WTC11 (cell line): ENCODE measurements at regions not wholly inside any gene's neighbourhood (a gene's known extent, or its start where the extent isn't known, plus 50 kb on each side); places are given as distances from the start of the nearest gene placed in this dataset.
A peak's percentile ranks its signal among the peaks of the same experiment; 100 is the strongest.

Source experiments
- ATAC-seq: fragments of 200-7000 bp; cut with Tn5 transposase; 2 replicates; pipeline ENCODE4 v1.10.0; 2021; ENCODE audit warnings: mild to moderate bottlenecking, moderate library complexity
- CTCF ChIA-PET: fragments of 300-600 bp; sonication (Branson Sonifier 250); formaldehyde crosslinking; loops from one replicate; lab custom pipeline; 2021; ENCODE audit warnings: antibody characterized with exemption; lab: Charles Lee
- POLR2A ChIA-PET: fragments of 350-600 bp; sonication (Branson Sonifier 250); formaldehyde crosslinking; loops from one replicate; lab custom pipeline; 2021; ENCODE audit warnings: antibody characterized with exemption; lab: Charles Lee
- DNase-seq: peaks from one replicate; pipeline ENCODE4 v3.0.0; 2021; ENCODE audit warnings: low spot score
- H3K27ac Mint-ChIP-seq: 2 replicates; pipeline ENCODE4 v1.8.0; 2021; ENCODE audit warnings: mixed read lengths
- H3K27me3 Mint-ChIP-seq: 2 replicates; pipeline ENCODE4 v1.8.0; 2021; ENCODE audit warnings: low read depth, mild to moderate bottlenecking, moderate library complexity, mixed read lengths
- H3K36me3 Mint-ChIP-seq: 2 replicates; pipeline ENCODE4 v1.8.0; 2021; ENCODE audit warnings: mixed read lengths
- H3K4me1 Mint-ChIP-seq: 2 replicates; pipeline ENCODE4 v1.8.0; 2022; ENCODE audit warnings: mixed read lengths
- H3K4me3 Mint-ChIP-seq: 2 replicates; pipeline ENCODE4 v1.8.0; 2021; ENCODE audit warnings: mild to moderate bottlenecking, moderate library complexity, mixed read lengths
- H3K9me3 Mint-ChIP-seq: 2 replicates; pipeline ENCODE4 v1.8.0; 2021; ENCODE audit warnings: mixed read lengths
- CREM ChIP-seq: sonication (generic); formaldehyde crosslinking; IDR thresholded peaks from 2 replicates; pipeline ENCODE4 v1.8.1; 2022; ENCODE audit warnings: mild to moderate bottlenecking, missing genetic modification reagents, moderate library complexity
- ELF4 ChIP-seq: sonication (generic); formaldehyde crosslinking; IDR thresholded peaks from 2 replicates; pipeline ENCODE4 v1.8.1; 2022; ENCODE audit warnings: low read depth, mild to moderate bottlenecking, moderate library complexity, missing genetic modification reagents
- GABPB1 ChIP-seq: sonication (generic); formaldehyde crosslinking; IDR thresholded peaks from 2 replicates; pipeline ENCODE4 v1.8.1; 2023; ENCODE audit warnings: mild to moderate bottlenecking, missing genetic modification reagents
- GTF2I ChIP-seq: fragments of 250-450 bp; sonication (Bioruptor Pico); conservative IDR thresholded peaks from 2 replicates; pipeline ENCODE4 v1.4.0; 2021; ENCODE audit warnings: mild to moderate bottlenecking
- NFYB ChIP-seq: sonication (generic); formaldehyde crosslinking; conservative IDR thresholded peaks from 2 replicates; pipeline ENCODE4 v1.8.0; 2022; ENCODE audit warnings: low read depth, missing genetic modification reagents
- NR3C1 ChIP-seq: sonication (generic); formaldehyde crosslinking; conservative IDR thresholded peaks from 2 replicates; pipeline ENCODE4 v1.8.1; 2023; ENCODE audit warnings: low read depth, mild to moderate bottlenecking, missing genetic modification reagents
- RELA ChIP-seq: sonication (generic); formaldehyde crosslinking; IDR thresholded peaks from 2 replicates; pipeline ENCODE4 v1.8.1; 2022; ENCODE audit warnings: missing genetic modification reagents, mild to moderate bottlenecking, borderline replicate concordance
- RORB ChIP-seq: fragments of 250-450 bp; sonication (Bioruptor Pico); IDR thresholded peaks from 2 replicates; pipeline ENCODE4 v1.9.0; 2021; ENCODE audit warnings: mild to moderate bottlenecking
- SMAD3 ChIP-seq: sonication (generic); formaldehyde crosslinking; IDR thresholded peaks from 2 replicates; pipeline ENCODE4 v1.8.0; 2022; ENCODE audit warnings: missing genetic modification reagents, mild to moderate bottlenecking, borderline replicate concordance
- TEAD4 ChIP-seq: sonication (generic); formaldehyde crosslinking; IDR thresholded peaks from 2 replicates; pipeline ENCODE4 v1.8.0; 2022; ENCODE audit warnings: mild to moderate bottlenecking, missing genetic modification reagents
- ZNF138 ChIP-seq: sonication (generic); formaldehyde crosslinking; conservative IDR thresholded peaks from 2 replicates; pipeline ENCODE4 v1.8.1; 2022; ENCODE audit warnings: mild to moderate bottlenecking, moderate library complexity, missing genetic modification reagents
- ZNF263 ChIP-seq: sonication (generic); formaldehyde crosslinking; IDR thresholded peaks from 2 replicates; pipeline ENCODE4 v1.8.1; 2022; ENCODE audit warnings: low read depth, mild to moderate bottlenecking, moderate library complexity, missing genetic modification reagents
- TF ChIP-seq, protein P1 (sequence below): sonication (generic); formaldehyde crosslinking; IDR thresholded peaks from 2 replicates; pipeline ENCODE4 v1.8.1; 2022; ENCODE audit warnings: low read depth, missing genetic modification reagents, borderline replicate concordance
- TF ChIP-seq, protein P2 (sequence below): sonication (generic); formaldehyde crosslinking; IDR thresholded peaks from 2 replicates; pipeline ENCODE4 v1.8.1; 2022; ENCODE audit warnings: mild to moderate bottlenecking, moderate library complexity, missing genetic modification reagents
- TF ChIP-seq, protein P3 (sequence below): sonication (generic); formaldehyde crosslinking; IDR thresholded peaks from 2 replicates; pipeline ENCODE4 v1.8.0; 2022; ENCODE audit warnings: missing genetic modification reagents
- TF ChIP-seq, protein P4 (sequence below): sonication (generic); formaldehyde crosslinking; IDR thresholded peaks from 2 replicates; pipeline ENCODE4 v1.8.1; 2023; ENCODE audit warnings: mild to moderate bottlenecking, missing genetic modification reagents, borderline replicate concordance
- TF ChIP-seq, protein P5 (sequence below): sonication (generic); formaldehyde crosslinking; IDR thresholded peaks from 2 replicates; pipeline ENCODE4 v1.8.1; 2022; ENCODE audit warnings: missing genetic modification reagents, borderline replicate concordance

DNA sequence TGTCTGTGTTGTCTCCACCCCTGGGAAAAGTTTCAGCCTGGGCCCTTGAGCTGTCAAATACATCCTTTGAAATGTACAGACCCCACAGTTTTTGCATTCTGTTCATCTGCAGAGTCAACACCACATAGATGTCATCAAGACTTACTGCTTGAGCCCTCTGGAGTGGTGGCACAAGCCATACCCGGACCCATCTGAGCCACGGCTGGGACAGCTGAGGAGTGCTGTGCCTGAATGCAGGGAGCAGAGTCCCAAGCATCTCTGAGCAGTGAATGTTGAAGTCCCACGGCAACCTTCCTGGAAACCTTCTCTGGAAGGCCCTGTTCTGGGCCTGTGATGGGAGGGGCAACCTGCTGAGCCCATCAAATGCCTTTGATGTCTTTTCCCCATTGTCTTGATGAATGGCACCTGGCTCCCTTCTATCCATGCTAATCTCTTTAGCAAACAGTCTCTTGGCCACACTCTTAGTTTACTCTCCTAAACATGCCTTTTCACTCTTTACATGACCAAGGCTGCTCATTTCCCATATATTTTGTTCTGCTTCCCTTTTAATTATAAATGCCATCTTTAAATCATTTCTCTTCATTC is 92.5 kb downstream of the ATPSCKMT start:
- no peaks in the 10 kb centered on the region for H3K27me3 Mint-ChIP-seq
- peak; percentile 45 for DNase-seq
- H3K4me1 Mint-ChIP-seq = peaks cover 56% of the 10 kb centered on the region
- TF ChIP-seq, protein P1, sequence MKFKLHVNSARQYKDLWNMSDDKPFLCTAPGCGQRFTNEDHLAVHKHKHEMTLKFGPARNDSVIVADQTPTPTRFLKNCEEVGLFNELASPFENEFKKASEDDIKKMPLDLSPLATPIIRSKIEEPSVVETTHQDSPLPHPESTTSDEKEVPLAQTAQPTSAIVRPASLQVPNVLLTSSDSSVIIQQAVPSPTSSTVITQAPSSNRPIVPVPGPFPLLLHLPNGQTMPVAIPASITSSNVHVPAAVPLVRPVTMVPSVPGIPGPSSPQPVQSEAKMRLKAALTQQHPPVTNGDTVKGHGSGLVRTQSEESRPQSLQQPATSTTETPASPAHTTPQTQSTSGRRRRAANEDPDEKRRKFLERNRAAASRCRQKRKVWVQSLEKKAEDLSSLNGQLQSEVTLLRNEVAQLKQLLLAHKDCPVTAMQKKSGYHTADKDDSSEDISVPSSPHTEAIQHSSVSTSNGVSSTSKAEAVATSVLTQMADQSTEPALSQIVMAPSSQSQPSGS (CRISPR knock-in tag) = no peak
- TF ChIP-seq GTF2I (CRISPR knock-in tag) (no peak), TEAD4 (no peak), RELA (no peak), CREM (no peak), ZNF138 (CRISPR knock-in tag) (no peak), NFYB (CRISPR knock-in tag) (no peak)
- TF ChIP-seq, protein P2, sequence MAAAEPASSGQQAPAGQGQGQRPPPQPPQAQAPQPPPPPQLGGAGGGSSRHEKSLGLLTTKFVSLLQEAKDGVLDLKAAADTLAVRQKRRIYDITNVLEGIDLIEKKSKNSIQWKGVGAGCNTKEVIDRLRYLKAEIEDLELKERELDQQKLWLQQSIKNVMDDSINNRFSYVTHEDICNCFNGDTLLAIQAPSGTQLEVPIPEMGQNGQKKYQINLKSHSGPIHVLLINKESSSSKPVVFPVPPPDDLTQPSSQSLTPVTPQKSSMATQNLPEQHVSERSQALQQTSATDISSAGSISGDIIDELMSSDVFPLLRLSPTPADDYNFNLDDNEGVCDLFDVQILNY (CRISPR knock-in tag) = no peak
- POLR2A ChIA-PET = interaction anchor here (0.5 kb wide), 1 partner anchor 9 kb away, joined by 3 read pairs; no protein-coding TSS in a partner anchor
- CTCF ChIA-PET = interaction anchor here (0.6 to 0.7 kb wide), 2 partner anchors 11 to 126 kb away, joined by 3 read pairs; no protein-coding TSS in a partner anchor
- peak overlapping the region; percentile 6 for H3K4me3 Mint-ChIP-seq
- peaks cover 6% of the 10 kb centered on the region for H3K9me3 Mint-ChIP-seq
- no peaks in the 10 kb centered on the region; the same call in 1 of the 2 replicates for H3K36me3 Mint-ChIP-seq
- H3K27ac Mint-ChIP-seq = peak overlapping the region; percentile 12; the same call in 1 of the 2 replicates
- ATAC-seq = peak; percentile 84

DNA sequence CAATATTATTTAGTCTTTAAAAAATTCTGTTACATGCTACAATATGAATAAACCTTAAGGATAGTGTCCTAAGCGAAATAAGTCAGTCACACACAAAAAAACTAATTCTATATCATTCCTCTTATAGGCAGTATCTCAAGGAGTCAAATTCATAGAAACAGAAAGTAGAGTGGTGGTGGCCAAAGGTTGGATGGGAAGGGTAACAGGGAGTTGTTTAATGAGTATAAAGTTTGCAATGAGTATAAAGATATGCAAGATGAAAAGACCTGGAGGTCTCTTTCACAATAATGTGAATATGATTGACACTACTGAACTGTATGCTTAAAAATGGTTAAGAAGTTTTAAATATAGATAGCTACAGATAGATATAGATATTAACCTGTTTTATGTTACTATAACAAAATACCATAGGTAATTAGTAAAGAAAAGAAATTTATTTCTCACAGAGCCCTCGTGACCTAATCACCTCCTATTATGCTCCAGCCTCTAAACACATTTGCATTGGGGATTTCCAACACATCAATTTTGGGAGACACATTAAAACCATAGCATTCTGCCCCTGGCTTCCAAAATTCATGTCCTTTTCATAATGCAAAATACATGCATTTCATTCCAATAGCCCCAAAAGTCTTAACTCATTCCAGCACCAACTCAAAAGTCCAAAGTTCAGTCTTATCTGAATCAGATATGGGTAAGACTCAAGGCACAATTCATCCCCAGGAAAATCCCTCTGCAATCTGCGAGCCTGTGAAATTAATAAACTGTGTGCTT is 93.6 kb downstream of the ATPSCKMT start:
- TF ChIP-seq, protein P3, sequence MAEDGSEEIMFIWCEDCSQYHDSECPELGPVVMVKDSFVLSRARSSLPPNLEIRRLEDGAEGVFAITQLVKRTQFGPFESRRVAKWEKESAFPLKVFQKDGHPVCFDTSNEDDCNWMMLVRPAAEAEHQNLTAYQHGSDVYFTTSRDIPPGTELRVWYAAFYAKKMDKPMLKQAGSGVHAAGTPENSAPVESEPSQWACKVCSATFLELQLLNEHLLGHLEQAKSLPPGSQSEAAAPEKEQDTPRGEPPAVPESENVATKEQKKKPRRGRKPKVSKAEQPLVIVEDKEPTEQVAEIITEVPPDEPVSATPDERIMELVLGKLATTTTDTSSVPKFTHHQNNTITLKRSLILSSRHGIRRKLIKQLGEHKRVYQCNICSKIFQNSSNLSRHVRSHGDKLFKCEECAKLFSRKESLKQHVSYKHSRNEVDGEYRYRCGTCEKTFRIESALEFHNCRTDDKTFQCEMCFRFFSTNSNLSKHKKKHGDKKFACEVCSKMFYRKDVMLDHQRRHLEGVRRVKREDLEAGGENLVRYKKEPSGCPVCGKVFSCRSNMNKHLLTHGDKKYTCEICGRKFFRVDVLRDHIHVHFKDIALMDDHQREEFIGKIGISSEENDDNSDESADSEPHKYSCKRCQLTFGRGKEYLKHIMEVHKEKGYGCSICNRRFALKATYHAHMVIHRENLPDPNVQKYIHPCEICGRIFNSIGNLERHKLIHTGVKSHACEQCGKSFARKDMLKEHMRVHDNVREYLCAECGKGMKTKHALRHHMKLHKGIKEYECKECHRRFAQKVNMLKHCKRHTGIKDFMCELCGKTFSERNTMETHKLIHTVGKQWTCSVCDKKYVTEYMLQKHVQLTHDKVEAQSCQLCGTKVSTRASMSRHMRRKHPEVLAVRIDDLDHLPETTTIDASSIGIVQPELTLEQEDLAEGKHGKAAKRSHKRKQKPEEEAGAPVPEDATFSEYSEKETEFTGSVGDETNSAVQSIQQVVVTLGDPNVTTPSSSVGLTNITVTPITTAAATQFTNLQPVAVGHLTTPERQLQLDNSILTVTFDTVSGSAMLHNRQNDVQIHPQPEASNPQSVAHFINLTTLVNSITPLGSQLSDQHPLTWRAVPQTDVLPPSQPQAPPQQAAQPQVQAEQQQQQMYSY (CRISPR knock-in tag) = no peak
- TF ChIP-seq NR3C1 = no peak
- TF ChIP-seq RORB (CRISPR knock-in tag) = no peak
- ChIA-PET POLR2A (interaction anchor here (0.5 kb wide), 1 partner anchor 8 kb away, joined by 3 read pairs; no protein-coding TSS in a partner anchor), CTCF (no interaction called here)
- no peak for ATAC-seq
- H3K27me3 Mint-ChIP-seq = no peaks in the 10 kb centered on the region
- no peak overlapping the region for H3K27ac Mint-ChIP-seq
- DNase-seq = no peak
- H3K4me3 Mint-ChIP-seq = no peak overlapping the region
- H3K4me1 Mint-ChIP-seq = peaks cover 45% of the 10 kb centered on the region
- H3K36me3 Mint-ChIP-seq = no peaks in the 10 kb centered on the region; the same call in 1 of the 2 replicates
- H3K9me3 Mint-ChIP-seq = peaks cover 6% of the 10 kb centered on the region

DNA sequence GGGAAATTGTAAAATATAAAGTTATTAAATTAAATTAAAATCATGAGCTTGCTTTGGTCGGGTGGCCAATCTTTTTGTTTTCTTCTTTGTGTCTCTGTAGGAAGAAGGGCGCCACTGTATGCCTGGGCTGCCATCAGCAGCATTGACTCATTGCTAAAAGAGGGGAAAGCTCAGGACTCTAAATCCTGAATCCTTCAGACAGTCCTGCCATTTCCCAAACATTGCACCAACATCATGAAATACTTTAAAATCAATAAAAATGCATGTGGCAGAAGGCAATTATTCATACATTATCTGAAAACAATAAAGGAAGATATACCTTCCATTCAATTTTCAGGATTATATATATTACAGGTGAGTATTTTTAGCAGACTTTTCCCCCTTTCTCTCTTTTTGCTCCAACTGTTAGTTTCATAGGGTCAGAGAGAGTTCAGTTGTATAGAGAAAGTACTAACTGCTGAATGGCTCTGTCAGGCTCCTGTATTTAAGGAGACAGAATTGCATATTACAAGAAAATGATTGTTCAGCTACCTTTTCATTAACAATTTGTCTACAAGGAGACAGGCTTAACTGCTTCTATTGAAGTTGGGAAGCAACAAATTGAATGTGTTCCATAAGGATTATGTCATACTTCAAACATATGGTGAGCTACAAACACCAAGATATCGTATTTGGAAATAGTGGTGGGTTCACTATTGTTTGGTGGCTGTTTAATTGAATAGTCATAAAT is 95.7 kb downstream of the ATPSCKMT start:
- ATAC-seq (no peak), DNase-seq (no peak)
- Mint-ChIP-seq H3K27ac (no peak overlapping the region), H3K4me1 (peaks cover 41% of the 10 kb centered on the region), H3K27me3 (no peaks in the 10 kb centered on the region), H3K9me3 (no peaks in the 10 kb centered on the region), H3K4me3 (no peak overlapping the region), H3K36me3 (no peaks in the 10 kb centered on the region)
- ChIA-PET POLR2A (no interaction called here), CTCF (interaction anchor here (0.7 to 1.0 kb wide), 2 partner anchors 50 to 156 kb away, joined by 3 read pairs; no protein-coding TSS in a partner anchor)
- TF ChIP-seq, protein P4, sequence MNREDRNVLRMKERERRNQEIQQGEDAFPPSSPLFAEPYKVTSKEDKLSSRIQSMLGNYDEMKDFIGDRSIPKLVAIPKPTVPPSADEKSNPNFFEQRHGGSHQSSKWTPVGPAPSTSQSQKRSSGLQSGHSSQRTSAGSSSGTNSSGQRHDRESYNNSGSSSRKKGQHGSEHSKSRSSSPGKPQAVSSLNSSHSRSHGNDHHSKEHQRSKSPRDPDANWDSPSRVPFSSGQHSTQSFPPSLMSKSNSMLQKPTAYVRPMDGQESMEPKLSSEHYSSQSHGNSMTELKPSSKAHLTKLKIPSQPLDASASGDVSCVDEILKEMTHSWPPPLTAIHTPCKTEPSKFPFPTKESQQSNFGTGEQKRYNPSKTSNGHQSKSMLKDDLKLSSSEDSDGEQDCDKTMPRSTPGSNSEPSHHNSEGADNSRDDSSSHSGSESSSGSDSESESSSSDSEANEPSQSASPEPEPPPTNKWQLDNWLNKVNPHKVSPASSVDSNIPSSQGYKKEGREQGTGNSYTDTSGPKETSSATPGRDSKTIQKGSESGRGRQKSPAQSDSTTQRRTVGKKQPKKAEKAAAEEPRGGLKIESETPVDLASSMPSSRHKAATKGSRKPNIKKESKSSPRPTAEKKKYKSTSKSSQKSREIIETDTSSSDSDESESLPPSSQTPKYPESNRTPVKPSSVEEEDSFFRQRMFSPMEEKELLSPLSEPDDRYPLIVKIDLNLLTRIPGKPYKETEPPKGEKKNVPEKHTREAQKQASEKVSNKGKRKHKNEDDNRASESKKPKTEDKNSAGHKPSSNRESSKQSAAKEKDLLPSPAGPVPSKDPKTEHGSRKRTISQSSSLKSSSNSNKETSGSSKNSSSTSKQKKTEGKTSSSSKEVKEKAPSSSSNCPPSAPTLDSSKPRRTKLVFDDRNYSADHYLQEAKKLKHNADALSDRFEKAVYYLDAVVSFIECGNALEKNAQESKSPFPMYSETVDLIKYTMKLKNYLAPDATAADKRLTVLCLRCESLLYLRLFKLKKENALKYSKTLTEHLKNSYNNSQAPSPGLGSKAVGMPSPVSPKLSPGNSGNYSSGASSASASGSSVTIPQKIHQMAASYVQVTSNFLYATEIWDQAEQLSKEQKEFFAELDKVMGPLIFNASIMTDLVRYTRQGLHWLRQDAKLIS (CRISPR knock-in tag) = no peak
- TF ChIP-seq SMAD3 (no peak), GABPB1 (CRISPR knock-in tag) (no peak), ELF4 (CRISPR knock-in tag) (no peak), ZNF263 (CRISPR knock-in tag) (no peak), ZNF138 (CRISPR knock-in tag) (no peak)
- TF ChIP-seq, protein P5, sequence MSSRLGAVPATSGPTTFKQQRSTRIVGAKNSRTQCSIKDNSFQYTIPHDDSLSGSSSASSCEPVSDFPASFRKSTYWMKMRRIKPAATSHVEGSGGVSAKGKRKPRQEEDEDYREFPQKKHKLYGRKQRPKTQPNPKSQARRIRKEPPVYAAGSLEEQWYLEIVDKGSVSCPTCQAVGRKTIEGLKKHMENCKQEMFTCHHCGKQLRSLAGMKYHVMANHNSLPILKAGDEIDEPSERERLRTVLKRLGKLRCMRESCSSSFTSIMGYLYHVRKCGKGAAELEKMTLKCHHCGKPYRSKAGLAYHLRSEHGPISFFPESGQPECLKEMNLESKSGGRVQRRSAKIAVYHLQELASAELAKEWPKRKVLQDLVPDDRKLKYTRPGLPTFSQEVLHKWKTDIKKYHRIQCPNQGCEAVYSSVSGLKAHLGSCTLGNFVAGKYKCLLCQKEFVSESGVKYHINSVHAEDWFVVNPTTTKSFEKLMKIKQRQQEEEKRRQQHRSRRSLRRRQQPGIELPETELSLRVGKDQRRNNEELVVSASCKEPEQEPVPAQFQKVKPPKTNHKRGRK (CRISPR knock-in tag) = no peak
